ENCODE measurements at regions not wholly inside any gene's neighbourhood (a gene's known extent, or its start where the extent isn't known, plus 50 kb on each side); places are given as distances from the start of the nearest gene placed in this dataset.

GRCh38 chr3:178172121-178172520, 364.1 kb upstream of the KCNMB2 start:
- DNase-seq = no peak
- TF ChIP-seq POLR2AphosphoS5 (IDR thresholded peaks at IDR 0.05) (no peak), EP300 (IDR thresholded peaks at IDR 0.05) (no peak), POLR2A (IDR thresholded peaks at IDR 0.05) (no peak), CTCF (IDR thresholded peaks at IDR 0.05) (no peak)
- Histone ChIP-seq H3K36me3 (no peaks in the 10 kb centered on the region), H3K4me3 (no peak overlapping the region), H3K9me3 (no peaks in the 10 kb centered on the region), H3K27ac (no peak overlapping the region), H3K27me3 (no peaks in the 10 kb centered on the region), H3K4me1 (peaks cover 0 to 23% (median 10%) of the 10 kb centered on the region in 4 donors)
- intact Hi-C loops (cut with DNase I) = no loop called here
- 97 to 98% methylated on average over 2 of the region's 2 CpGs for WGBS, 2 donors

- H3K27ac ChIP-seq = no peak overlapping the region
Observed at GRCh38 chr3:178174201-178174915, 361.9 kb upstream of the KCNMB2 start.

GRCh38 chr3:178181088-178181487, 355.1 kb upstream of the KCNMB2 start:
- no peak for TF ChIP-seq CTCF (IDR thresholded peaks at IDR 0.05)
- no peak for TF ChIP-seq POLR2AphosphoS5 (IDR thresholded peaks at IDR 0.05)
- TF ChIP-seq EP300 (IDR thresholded peaks at IDR 0.05) = no peak
- no peaks in the 10 kb centered on the region for H3K36me3 ChIP-seq
- no peaks in the 10 kb centered on the region for H3K27me3 ChIP-seq
- intact Hi-C loops (cut with DNase I) = no loop called here
- H3K9me3 ChIP-seq = no peaks in the 10 kb centered on the region
- H3K27ac ChIP-seq = no peak overlapping the region
- peaks cover 0 to 14% (median 2%) of the 10 kb centered on the region in 4 donors for H3K4me1 ChIP-seq
- DNase-seq = no peak
- WGBS, 2 donors = 96 to 97% methylated on average over 1 of the region's 1 CpG
- H3K4me3 ChIP-seq = no peak overlapping the region

More at GRCh38 chr3:178174201-178174915, 361.9 kb upstream of the KCNMB2 start:
- H3K36me3 ChIP-seq = no peaks in the 10 kb centered on the region
- H3K4me1 ChIP-seq = peaks cover 0 to 23% (median 10%) of the 10 kb centered on the region in 4 donors
- DNase-seq = no peak
- no peaks in the 10 kb centered on the region for H3K9me3 ChIP-seq
- intact Hi-C loops (cut with DNase I) = no loop called here
- H3K4me3 ChIP-seq = no peak overlapping the region
- no peaks in the 10 kb centered on the region for H3K27me3 ChIP-seq
- 28 to 52% methylated on average over 2 of the region's 2 CpGs for WGBS, 2 donors
- TF ChIP-seq EP300 (IDR thresholded peaks at IDR 0.05) (no peak), CTCF (IDR thresholded peaks at IDR 0.05) (no peak), POLR2AphosphoS5 (IDR thresholded peaks at IDR 0.05) (no peak), POLR2A (IDR thresholded peaks at IDR 0.05) (no peak)

- no peaks in the 10 kb centered on the region for H3K36me3 ChIP-seq
- TF ChIP-seq EP300 (IDR thresholded peaks at IDR 0.05) (no peak), POLR2AphosphoS5 (IDR thresholded peaks at IDR 0.05) (no peak), POLR2A (IDR thresholded peaks at IDR 0.05) (no peak), CTCF (IDR thresholded peaks at IDR 0.05) (no peak)
- intact Hi-C loops (cut with DNase I) = no loop called here
- no peaks in the 10 kb centered on the region for H3K27me3 ChIP-seq
- H3K4me3 ChIP-seq = no peak overlapping the region
- H3K27ac ChIP-seq = no peak overlapping the region
- WGBS, 2 donors = 89 to 90% methylated on average over 4 of the region's 4 CpGs
- no peak for DNase-seq
- H3K9me3 ChIP-seq = no peaks in the 10 kb centered on the region
- H3K4me1 ChIP-seq = peaks cover 0 to 14% (median 2%) of the 10 kb centered on the region in 4 donors
Observed at GRCh38 chr3:178181784-178182183, 354.5 kb upstream of the KCNMB2 start.
